Heart left ventricle (tissue), 13 donors: ENCODE measurements at regions not wholly inside any gene's neighbourhood (a gene's known extent, or its start where the extent isn't known, plus 50 kb on each side); places are given as distances from the start of the nearest gene placed in this dataset.

Source experiments
- CTCF ChIP-seq, 12 donors: fragments of 200-600 bp; sonication (generic) in 4 of 12; IDR thresholded peaks; one replicate each; pipeline versions ENCODE4 v1.5.0 to v1.8.0; 2018 to 2022; ENCODE audit warnings: antibody characterized with exemption in 12 of 12, mild to moderate bottlenecking in 5 of 12
- POLR2A ChIP-seq, 2 donors: fragments of 450-650 bp; IDR thresholded peaks; one replicate each; pipeline ENCODE4 v1.6.1; 2017; ENCODE audit warnings: antibody characterized with exemption in 2 of 2, mild to moderate bottlenecking in 2 of 2, moderate library complexity in 2 of 2
- donor health status: ischemic (EF 13 %, LVEDD 7.1; RV severe dilation, severe dysfunction).
- donor health status: DM: no; HTN: yes; CAD: no.
- donor health status: DM: no; HTN: no; CAD: no.
- donor health status: ischemic (EF 25% LVEDD 6.9; RV normal size, moderate dysfunction).
- donor health status: ischemic (EF 25% LVEDD 5.7; RV mildly dilated, moderate dysfunction).
- donor health status: ischemic (EF 35%, LVEDD 5.7; RV mildly dilated, moderate dysfunction).
- donor health status: nonischemic (EF 11% LVEDD 7.7; RV severe dilation, severe dysfunction).
- donor health status: DM: yes; HTN: yes; CAD: no.
- donor health status: PGD.
- donor health status: ischemic (EF 29% LVEDD 5.4; RV normal size, mild dysfunction).
- donor health status: nonischemic (EF 23%, LVEDD 6.1; RV moderate dilation, normal function).

GRCh38 chr4:40693946-40694345 lies 55.8 kb upstream of the NSUN7 start:
- TF ChIP-seq CTCF (IDR thresholded peaks at IDR 0.05) (no peak), POLR2A (IDR thresholded peaks at IDR 0.05) (no peak)
